OCI-LY3 (cell line): ENCODE measurements at regions not wholly inside any gene's neighbourhood (a gene's known extent, or its start where the extent isn't known, plus 50 kb on each side); places are given as distances from the start of the nearest gene placed in this dataset.

Experiments used
- H2AFZ ChIP-seq: fragments of 200-600, 300-600 bp; shearing (Covaris generic); 2 replicates; pipeline ENCODE4 v1.6.0; 2014; ENCODE audit warnings: antibody characterized with exemption, low read depth, low read length
- H3K27ac ChIP-seq: fragments of 200-600, 300-600 bp; sonication (generic); 2 replicates; pipeline ENCODE4 v1.5.1; 2014; ENCODE audit warnings: mild to moderate bottlenecking, low read length, moderate library complexity, mixed read lengths
- H3K27me3 ChIP-seq: fragments of 200-600, 300-600 bp; sonication (generic); 2 replicates; pipeline ENCODE4 v1.6.1; 2014; ENCODE audit warnings: low read depth, low read length, mixed read lengths
- H3K36me3 ChIP-seq: fragments of 200-600, 300-600 bp; sonication (generic); replicated peaks from 2 replicates; pipeline ENCODE3; 2014; ENCODE audit warnings: low read depth, low read length, mixed read lengths
- H3K4me1 ChIP-seq: fragments of 300-600, 200-600 bp; sonication (generic); 2 replicates; pipeline ENCODE4 v1.6.1; 2014; ENCODE audit warnings: low read length, mixed read lengths
- H3K4me2 ChIP-seq: fragments of 200-600, 300-600 bp; sonication (generic); 2 replicates; pipeline ENCODE4 v1.6.1; 2014; ENCODE audit warnings: low read length, mixed read lengths
- H3K4me3 ChIP-seq: fragments of 300-600, 200-600 bp; sonication (generic); 2 replicates; pipeline ENCODE4 v1.5.1; 2014; ENCODE audit warnings: antibody characterized with exemption, mild to moderate bottlenecking, low read length, moderate library complexity
- H3K79me2 ChIP-seq: fragments of 300-600, 200-600 bp; shearing (Covaris generic); 2 replicates; pipeline ENCODE4 v1.6.1; 2014; ENCODE audit warnings: mild to moderate bottlenecking, low read length, mixed read lengths
- H3K9ac ChIP-seq: fragments of 300-600, 200-600 bp; shearing (Covaris generic); 2 replicates; pipeline ENCODE4 v1.6.0; 2014; ENCODE audit warnings: mild to moderate bottlenecking, low read length, moderate library complexity
- H3K9me3 ChIP-seq: fragments of 200-600, 300-600 bp; shearing (Covaris generic); 2 replicates; pipeline ENCODE4 v1.6.1; 2014; ENCODE audit warnings: low read length, mixed read lengths; ENCODE audit not compliant: insufficient read depth
- H4K20me1 ChIP-seq: fragments of 200-600, 300-600 bp; sonication (generic); 2 replicates; pipeline ENCODE4 v1.6.1; 2016; ENCODE audit warnings: low read length, mixed read lengths; ENCODE audit not compliant: insufficient read depth
- EZH2phosphoT487 ChIP-seq: fragments of 200-600 bp; shearing (Covaris generic); IDR thresholded peaks from 2 replicates; pipeline ENCODE4 v1.6.1; 2018; ENCODE audit warnings: antibody characterized with exemption, mixed run types, low read depth
- TF ChIP-seq, protein P1 (sequence below): fragments of 200-600, 300-600 bp; sonication (generic); IDR thresholded peaks from 2 replicates; pipeline ENCODE4 v1.5.1; 2014; ENCODE audit warnings: antibody characterized with exemption, low read length, low read depth

- H3K9ac ChIP-seq: no peak overlapping the region
- peaks cover 5% of the 10 kb centered on the region; the same call in 1 of the 2 replicates for H3K9me3 ChIP-seq
- H3K4me1 ChIP-seq: no peaks in the 10 kb centered on the region
- no peak overlapping the region for H3K4me2 ChIP-seq
- no peaks in the 10 kb centered on the region for H4K20me1 ChIP-seq
- no peaks in the 10 kb centered on the region for H3K27me3 ChIP-seq
- H3K27ac ChIP-seq: no peak overlapping the region
- no peak overlapping the region for H2AFZ ChIP-seq
- no peaks in the 10 kb centered on the region for H3K36me3 ChIP-seq
- H3K4me3 ChIP-seq: no peak overlapping the region
- H3K79me2 ChIP-seq: no peaks in the 10 kb centered on the region
- no peak for TF ChIP-seq EZH2phosphoT487
- TF ChIP-seq, protein P1, sequence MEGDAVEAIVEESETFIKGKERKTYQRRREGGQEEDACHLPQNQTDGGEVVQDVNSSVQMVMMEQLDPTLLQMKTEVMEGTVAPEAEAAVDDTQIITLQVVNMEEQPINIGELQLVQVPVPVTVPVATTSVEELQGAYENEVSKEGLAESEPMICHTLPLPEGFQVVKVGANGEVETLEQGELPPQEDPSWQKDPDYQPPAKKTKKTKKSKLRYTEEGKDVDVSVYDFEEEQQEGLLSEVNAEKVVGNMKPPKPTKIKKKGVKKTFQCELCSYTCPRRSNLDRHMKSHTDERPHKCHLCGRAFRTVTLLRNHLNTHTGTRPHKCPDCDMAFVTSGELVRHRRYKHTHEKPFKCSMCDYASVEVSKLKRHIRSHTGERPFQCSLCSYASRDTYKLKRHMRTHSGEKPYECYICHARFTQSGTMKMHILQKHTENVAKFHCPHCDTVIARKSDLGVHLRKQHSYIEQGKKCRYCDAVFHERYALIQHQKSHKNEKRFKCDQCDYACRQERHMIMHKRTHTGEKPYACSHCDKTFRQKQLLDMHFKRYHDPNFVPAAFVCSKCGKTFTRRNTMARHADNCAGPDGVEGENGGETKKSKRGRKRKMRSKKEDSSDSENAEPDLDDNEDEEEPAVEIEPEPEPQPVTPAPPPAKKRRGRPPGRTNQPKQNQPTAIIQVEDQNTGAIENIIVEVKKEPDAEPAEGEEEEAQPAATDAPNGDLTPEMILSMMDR: no peak
These were observed 829.9 kb upstream of the SLITRK5 start for GRCh38 chr13:86841264-86841663.

GRCh38 chr13:86846501-86846900 is 824.7 kb upstream of the SLITRK5 start:
- Histone ChIP-seq H3K4me1 (no peaks in the 10 kb centered on the region), H2AFZ (no peak overlapping the region), H3K9me3 (no peaks in the 10 kb centered on the region), H3K9ac (no peak overlapping the region), H3K27ac (no peak overlapping the region), H3K79me2 (no peaks in the 10 kb centered on the region), H3K4me2 (no peak overlapping the region), H3K4me3 (no peak overlapping the region), H3K36me3 (no peaks in the 10 kb centered on the region), H3K27me3 (no peaks in the 10 kb centered on the region), H4K20me1 (no peaks in the 10 kb centered on the region)
- no peak for TF ChIP-seq EZH2phosphoT487

DNA sequence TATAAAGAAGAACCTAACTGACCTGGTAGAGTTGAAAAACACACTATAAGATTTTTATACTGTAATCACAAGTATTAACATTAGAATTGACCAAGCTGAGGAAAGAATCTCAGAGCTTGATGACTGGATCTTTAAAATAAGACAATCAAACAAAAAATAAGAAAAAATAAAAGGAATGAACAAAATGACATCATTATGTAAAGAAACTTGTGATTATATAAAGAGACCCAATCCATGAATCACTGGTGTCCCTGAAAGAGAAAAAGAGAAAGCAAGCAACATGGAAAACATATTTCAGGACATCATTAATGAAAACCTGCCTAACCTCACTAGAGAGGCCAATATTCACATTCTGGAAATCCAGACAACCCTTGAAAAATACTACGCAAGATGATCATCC is 822.5 kb upstream of the SLITRK5 start:
- Histone ChIP-seq H3K27me3 (no peaks in the 10 kb centered on the region), H2AFZ (no peak overlapping the region), H3K27ac (no peak overlapping the region), H3K9ac (no peak overlapping the region), H3K36me3 (no peaks in the 10 kb centered on the region), H3K4me1 (no peaks in the 10 kb centered on the region), H3K79me2 (no peaks in the 10 kb centered on the region), H3K4me3 (no peak overlapping the region), H3K4me2 (no peak overlapping the region), H3K9me3 (no peaks in the 10 kb centered on the region), H4K20me1 (no peaks in the 10 kb centered on the region)
- TF ChIP-seq, protein P1: no peak
- no peak for TF ChIP-seq EZH2phosphoT487

DNA sequence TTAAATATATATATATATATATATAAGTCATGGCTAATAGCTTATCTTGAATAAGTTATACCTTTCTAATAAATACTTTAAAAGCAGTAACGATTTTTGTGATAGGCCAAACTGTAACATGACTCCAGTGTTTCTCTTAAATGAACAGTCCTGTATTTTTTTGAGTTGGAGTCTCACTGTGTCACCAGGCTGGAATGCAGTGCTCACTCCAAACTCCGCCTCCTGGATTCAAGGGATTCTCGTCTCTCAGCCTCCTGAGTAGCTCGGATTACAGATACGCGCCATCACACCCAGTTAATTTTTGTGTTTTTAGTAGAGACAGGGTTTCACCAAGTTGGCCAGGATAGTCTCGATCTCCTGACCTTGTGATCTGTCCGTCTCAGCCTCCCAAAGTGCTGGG is 814.2 kb upstream of the SLITRK5 start:
- no peak overlapping the region for H2AFZ ChIP-seq
- H3K4me1 ChIP-seq: no peaks in the 10 kb centered on the region
- TF ChIP-seq EZH2phosphoT487: no peak
- TF ChIP-seq, protein P1: no peak

DNA sequence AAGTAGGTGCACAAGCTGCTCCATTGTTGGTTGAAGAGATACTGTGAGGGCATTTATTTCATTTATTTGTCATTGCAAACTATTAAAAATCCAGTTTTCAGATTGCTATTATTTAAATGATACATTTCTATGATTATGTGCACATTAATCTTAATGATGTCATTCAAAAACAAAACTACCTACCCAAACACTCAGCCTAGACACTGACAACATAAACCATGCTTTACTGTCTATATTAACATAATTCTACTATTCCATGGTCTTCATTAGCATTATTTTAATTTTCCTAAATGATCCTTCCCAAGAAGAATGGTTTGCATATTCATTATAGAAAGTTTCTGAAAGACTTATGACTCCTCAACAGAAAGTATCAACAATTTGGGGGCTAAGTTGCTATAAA is 813.0 kb upstream of the SLITRK5 start:
- H3K36me3 ChIP-seq: no peaks in the 10 kb centered on the region
- no peak overlapping the region for H3K27ac ChIP-seq
- TF ChIP-seq, protein P1: no peak
- TF ChIP-seq EZH2phosphoT487: no peak
- no peak overlapping the region for H3K4me3 ChIP-seq
- H2AFZ ChIP-seq: no peak overlapping the region
- no peak overlapping the region for H3K9ac ChIP-seq
- H3K79me2 ChIP-seq: no peaks in the 10 kb centered on the region
- H3K27me3 ChIP-seq: no peaks in the 10 kb centered on the region
- no peaks in the 10 kb centered on the region for H3K9me3 ChIP-seq
- no peaks in the 10 kb centered on the region for H3K4me1 ChIP-seq
- no peaks in the 10 kb centered on the region for H4K20me1 ChIP-seq
- H3K4me2 ChIP-seq: no peak overlapping the region

More for the DNA sequence above, 814.2 kb upstream of the SLITRK5 start:
- no peaks in the 10 kb centered on the region for H3K9me3 ChIP-seq
- no peaks in the 10 kb centered on the region for H3K36me3 ChIP-seq
- no peaks in the 10 kb centered on the region for H3K27me3 ChIP-seq
- no peak overlapping the region for H3K4me2 ChIP-seq
- H3K4me3 ChIP-seq: no peak overlapping the region
- H3K9ac ChIP-seq: no peak overlapping the region
- no peaks in the 10 kb centered on the region for H3K79me2 ChIP-seq
- H4K20me1 ChIP-seq: no peaks in the 10 kb centered on the region
- no peak overlapping the region for H3K27ac ChIP-seq
